ENCODE measurements at regions not wholly inside any gene's neighbourhood (a gene's known extent, or its start where the extent isn't known, plus 50 kb on each side); places are given as distances from the start of the nearest gene placed in this dataset.

DNA sequence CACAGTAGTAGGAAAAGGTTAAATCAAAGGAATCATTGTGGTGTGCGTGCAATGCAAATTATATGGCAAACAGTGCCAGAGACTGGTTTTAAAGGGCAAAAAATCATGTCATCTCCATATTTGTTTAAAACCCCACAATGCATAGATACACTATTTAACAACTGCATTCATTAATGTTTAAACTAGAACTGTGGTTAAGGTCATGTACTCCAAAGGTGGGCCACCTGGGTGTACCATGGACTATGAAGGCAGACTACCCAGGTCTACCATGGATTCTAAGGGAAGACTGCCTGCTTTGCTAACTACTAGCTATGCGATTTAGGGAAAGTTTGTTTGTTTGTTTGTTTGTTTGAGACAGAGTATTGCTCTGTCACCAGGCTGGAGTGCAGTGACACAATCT is 356.3 kb downstream of the ZEB2 start:
- H3K4me2 ChIP-seq (replicated peaks; ENCODE audit: extremely low read depth, low read length, poor library complexity, severe bottlenecking), result no peak overlapping the region
- H3K27ac ChIP-seq (ENCODE audit: low read depth in 1 of 2, low read length in 2 of 2), result no peak overlapping the region
- Mint-ChIP-seq H3K4me3 (no peak overlapping the region), H3K36me3 (no peaks in the 10 kb centered on the region), H3K9me3 (no peaks in the 10 kb centered on the region), H3K4me1 (no peaks in the 10 kb centered on the region), H3K27me3 (ENCODE audit: low read depth in 3 of 3) (peaks cover 0 to 2% (median 0%) of the 10 kb centered on the region in 3 donors), H3K27ac (no peak overlapping the region)
- no peak for DNase-seq
- no peak overlapping the region for H3K9ac ChIP-seq (ENCODE audit: insufficient read depth, low read length, poor library complexity, severe bottlenecking)
- intact Hi-C loops (cut with micrococcal nuclease), result no loop called here
- H3K4me3 ChIP-seq (replicated peaks in 1 of 3; ENCODE audit: low read depth in 2 of 3, low read length in 3 of 3), result no peak overlapping the region
- no peaks in the 10 kb centered on the region for H3K27me3 ChIP-seq (ENCODE audit: control insufficient read depth in 2 of 2, insufficient read depth in 2 of 2, low read length in 2 of 2)
- no peaks in the 10 kb centered on the region for H3K36me3 ChIP-seq (replicated peaks in 1 of 2; ENCODE audit: control insufficient read depth in 1 of 2, insufficient read depth in 2 of 2, low read length in 2 of 2)
- TF ChIP-seq, protein P1, sequence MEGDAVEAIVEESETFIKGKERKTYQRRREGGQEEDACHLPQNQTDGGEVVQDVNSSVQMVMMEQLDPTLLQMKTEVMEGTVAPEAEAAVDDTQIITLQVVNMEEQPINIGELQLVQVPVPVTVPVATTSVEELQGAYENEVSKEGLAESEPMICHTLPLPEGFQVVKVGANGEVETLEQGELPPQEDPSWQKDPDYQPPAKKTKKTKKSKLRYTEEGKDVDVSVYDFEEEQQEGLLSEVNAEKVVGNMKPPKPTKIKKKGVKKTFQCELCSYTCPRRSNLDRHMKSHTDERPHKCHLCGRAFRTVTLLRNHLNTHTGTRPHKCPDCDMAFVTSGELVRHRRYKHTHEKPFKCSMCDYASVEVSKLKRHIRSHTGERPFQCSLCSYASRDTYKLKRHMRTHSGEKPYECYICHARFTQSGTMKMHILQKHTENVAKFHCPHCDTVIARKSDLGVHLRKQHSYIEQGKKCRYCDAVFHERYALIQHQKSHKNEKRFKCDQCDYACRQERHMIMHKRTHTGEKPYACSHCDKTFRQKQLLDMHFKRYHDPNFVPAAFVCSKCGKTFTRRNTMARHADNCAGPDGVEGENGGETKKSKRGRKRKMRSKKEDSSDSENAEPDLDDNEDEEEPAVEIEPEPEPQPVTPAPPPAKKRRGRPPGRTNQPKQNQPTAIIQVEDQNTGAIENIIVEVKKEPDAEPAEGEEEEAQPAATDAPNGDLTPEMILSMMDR (IDR thresholded peaks at IDR 0.05), result no peak
- H3K9me3 ChIP-seq (replicated peaks in 1 of 2; ENCODE audit: control insufficient read depth in 1 of 2, insufficient read depth in 1 of 2, low read length in 2 of 2), result no peaks in the 10 kb centered on the region
- H3K4me1 ChIP-seq (ENCODE audit: control insufficient read depth in 1 of 2, insufficient read depth in 2 of 2, low read length in 2 of 2), result no peaks in the 10 kb centered on the region
- H2AFZ ChIP-seq (ENCODE audit: insufficient read depth, low read depth, low read length, poor library complexity, severe bottlenecking), result no peak overlapping the region
- no peaks in the 10 kb centered on the region for H3K79me2 ChIP-seq (ENCODE audit: insufficient read depth, low read length)
- no CpG with 5 or more reads among the region's 2 CpGs for WGBS (ENCODE audit: insufficient coverage)
- no peaks in the 10 kb centered on the region for H4K20me1 ChIP-seq (ENCODE audit: insufficient read depth, low read length)

DNA sequence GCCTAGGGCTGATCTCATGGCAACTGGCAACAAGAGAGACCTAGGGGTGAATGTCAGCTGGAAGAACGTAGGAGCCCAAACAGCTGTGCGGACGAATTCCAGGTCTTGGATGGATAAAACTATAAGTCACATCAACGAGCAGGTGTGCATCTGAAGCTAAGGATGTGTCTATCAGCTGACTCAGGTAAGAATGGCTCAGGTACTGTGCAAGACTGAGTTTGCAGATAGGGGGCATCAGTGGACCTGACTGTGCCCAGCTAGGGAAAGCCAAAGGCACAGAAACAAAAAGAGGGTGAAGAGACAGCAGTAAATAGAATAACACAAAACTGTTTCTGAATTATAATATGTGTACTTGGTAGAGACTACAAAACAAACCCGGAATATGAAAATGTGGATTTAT is 357.3 kb downstream of the ZEB2 start:
- Histone ChIP-seq H4K20me1 (ENCODE audit: insufficient read depth, low read length) (no peaks in the 10 kb centered on the region), H2AFZ (ENCODE audit: insufficient read depth, low read depth, low read length, poor library complexity, severe bottlenecking) (no peak overlapping the region), H3K4me3 (replicated peaks in 1 of 3; ENCODE audit: low read depth in 2 of 3, low read length in 3 of 3) (no peak overlapping the region), H3K4me2 (replicated peaks; ENCODE audit: extremely low read depth, low read length, poor library complexity, severe bottlenecking) (no peak overlapping the region), H3K27ac (ENCODE audit: low read depth in 1 of 2, low read length in 2 of 2) (no peak overlapping the region), H3K36me3 (replicated peaks in 1 of 2; ENCODE audit: control insufficient read depth in 1 of 2, insufficient read depth in 2 of 2, low read length in 2 of 2) (no peaks in the 10 kb centered on the region), H3K27me3 (ENCODE audit: control insufficient read depth in 2 of 2, insufficient read depth in 2 of 2, low read length in 2 of 2) (no peaks in the 10 kb centered on the region), H3K79me2 (ENCODE audit: insufficient read depth, low read length) (no peaks in the 10 kb centered on the region), H3K9ac (ENCODE audit: insufficient read depth, low read length, poor library complexity, severe bottlenecking) (no peak overlapping the region), H3K4me1 (ENCODE audit: control insufficient read depth in 1 of 2, insufficient read depth in 2 of 2, low read length in 2 of 2) (no peaks in the 10 kb centered on the region), H3K9me3 (replicated peaks in 1 of 2; ENCODE audit: control insufficient read depth in 1 of 2, insufficient read depth in 1 of 2, low read length in 2 of 2) (no peaks in the 10 kb centered on the region)
- H3K9me3 Mint-ChIP-seq, result no peaks in the 10 kb centered on the region
- no peak overlapping the region for H3K27ac Mint-ChIP-seq
- H3K36me3 Mint-ChIP-seq, result no peaks in the 10 kb centered on the region
- DNase-seq, result no peak
- 95% methylated on average over 4 of the region's 5 CpGs for WGBS (ENCODE audit: insufficient coverage)
- H3K4me3 Mint-ChIP-seq, result no peak overlapping the region
- H3K27me3 Mint-ChIP-seq (ENCODE audit: low read depth in 3 of 3), result peaks cover 0 to 2% (median 0%) of the 10 kb centered on the region in 3 donors
- H3K4me1 Mint-ChIP-seq, result no peaks in the 10 kb centered on the region
- TF ChIP-seq, protein P1 (IDR thresholded peaks at IDR 0.05), result peak; percentile 15
- intact Hi-C loops (cut with micrococcal nuclease), result no loop called here

Measured in CD14-positive monocyte (primary cell).